GM19372 (cell line): ENCODE measurements at regions not wholly inside any gene's neighbourhood (a gene's known extent, or its start where the extent isn't known, plus 50 kb on each side); places are given as distances from the start of the nearest gene placed in this dataset.

Experiments used
- ATAC-seq: cut with Tn5 transposase; IDR thresholded peaks from one replicate; pipeline ENCODE4 v1.9.1; 2021; ENCODE audit warnings: mild to moderate bottlenecking, low read depth, moderate library complexity; ENCODE audit not compliant: unreplicated experiment

- no peak for ATAC-seq
Observed at GRCh38 chr7:46534664-46535588, 613.9 kb upstream of the IGFBP3 start.

GRCh38 chr7:46533946-46534345 lies 612.9 kb upstream of the IGFBP3 start:
- ATAC-seq = no peak

- no peak for ATAC-seq
Observed at GRCh38 chr7:46532571-46532970, 611.5 kb upstream of the IGFBP3 start.

- ATAC-seq = no peak
Observed at GRCh38 chr7:46530081-46530750, 609.1 kb upstream of the IGFBP3 start.

GRCh38 chr7:46527360-46527759 lies 606.3 kb upstream of the IGFBP3 start:
- ATAC-seq = no peak

GRCh38 chr7:46525876-46526275 lies 604.8 kb upstream of the IGFBP3 start:
- no peak for ATAC-seq

GRCh38 chr7:46524350-46524749 lies 603.3 kb upstream of the IGFBP3 start:
- ATAC-seq = no peak

GRCh38 chr7:46522354-46522906 lies 601.4 kb upstream of the IGFBP3 start:
- ATAC-seq = no peak

- no peak for ATAC-seq
Observed at GRCh38 chr7:46518713-46519112, 597.6 kb upstream of the IGFBP3 start.

- ATAC-seq = no peak
Observed at GRCh38 chr7:46515844-46516590, 594.9 kb upstream of the IGFBP3 start.

- no peak for ATAC-seq
Observed at GRCh38 chr7:46513447-46513848, 592.4 kb upstream of the IGFBP3 start.

- ATAC-seq = no peak
Observed at GRCh38 chr7:46512891-46513413, 591.9 kb upstream of the IGFBP3 start.

- ATAC-seq = no peak
Observed at GRCh38 chr7:46511442-46512215, 590.6 kb upstream of the IGFBP3 start.

GRCh38 chr7:46508583-46508982 lies 587.5 kb upstream of the IGFBP3 start:
- ATAC-seq = no peak

GRCh38 chr7:46507560-46507959 lies 586.5 kb upstream of the IGFBP3 start:
- no peak for ATAC-seq

GRCh38 chr7:46494441-46494840 lies 573.4 kb upstream of the IGFBP3 start:
- no peak for ATAC-seq

GRCh38 chr7:46494028-46494427 lies 573.0 kb upstream of the IGFBP3 start:
- ATAC-seq = no peak

GRCh38 chr7:46493196-46493595 lies 572.1 kb upstream of the IGFBP3 start:
- ATAC-seq = no peak

GRCh38 chr7:46492466-46492865 lies 571.4 kb upstream of the IGFBP3 start:
- no peak for ATAC-seq

- ATAC-seq = no peak
Observed at GRCh38 chr7:46490406-46490805, 569.3 kb upstream of the IGFBP3 start.
